ENCODE measurements at regions not wholly inside any gene's neighbourhood (a gene's known extent, or its start where the extent isn't known, plus 50 kb on each side); places are given as distances from the start of the nearest gene placed in this dataset.

- no peak overlapping the region for H3K4me3 Mint-ChIP-seq
- ATAC-seq (no peak), DNase-seq (no peak)
- no peaks in the 10 kb centered on the region for H3K9me3 Mint-ChIP-seq (ENCODE audit: low read depth)
- H3K36me3 Mint-ChIP-seq: no peaks in the 10 kb centered on the region
- H3K27me3 Mint-ChIP-seq: peaks cover 34% of the 10 kb centered on the region
- CTCF ChIA-PET: no interaction called here
- H3K27ac Mint-ChIP-seq: no peak overlapping the region
- H3K4me1 Mint-ChIP-seq: no peaks in the 10 kb centered on the region
Observed at GRCh38 chr16:73545755-73546154, 497.8 kb upstream of the ZFHX3 start.

- CTCF ChIA-PET: no interaction called here
- DNase-seq (no peak), ATAC-seq (no peak)
- Mint-ChIP-seq H3K4me1 (no peaks in the 10 kb centered on the region), H3K27ac (no peak overlapping the region), H3K4me3 (no peak overlapping the region), H3K36me3 (no peaks in the 10 kb centered on the region), H3K27me3 (peaks cover 34% of the 10 kb centered on the region), H3K9me3 (ENCODE audit: low read depth) (no peaks in the 10 kb centered on the region)
Observed at GRCh38 chr16:73545290-73545689, 497.4 kb upstream of the ZFHX3 start.

- CTCF ChIA-PET: no interaction called here
- Mint-ChIP-seq H3K4me1 (no peaks in the 10 kb centered on the region), H3K36me3 (no peaks in the 10 kb centered on the region), H3K27me3 (peaks cover 34% of the 10 kb centered on the region), H3K9me3 (ENCODE audit: low read depth) (no peaks in the 10 kb centered on the region), H3K27ac (no peak overlapping the region), H3K4me3 (no peak overlapping the region)
- no peak for DNase-seq
- ATAC-seq: no peak
Observed at GRCh38 chr16:73544826-73545225, 496.9 kb upstream of the ZFHX3 start.

- CTCF ChIA-PET: no interaction called here
- Mint-ChIP-seq H3K4me1 (no peaks in the 10 kb centered on the region), H3K4me3 (no peak overlapping the region), H3K27me3 (peaks cover 34% of the 10 kb centered on the region), H3K36me3 (no peaks in the 10 kb centered on the region), H3K27ac (no peak overlapping the region), H3K9me3 (ENCODE audit: low read depth) (no peaks in the 10 kb centered on the region)
- no peak for ATAC-seq
- no peak for DNase-seq
Observed at GRCh38 chr16:73543970-73544599, 496.2 kb upstream of the ZFHX3 start.

GRCh38 chr16:73543331-73543969, 495.5 kb upstream of the ZFHX3 start:
- Mint-ChIP-seq H3K9me3 (ENCODE audit: low read depth) (no peaks in the 10 kb centered on the region), H3K36me3 (no peaks in the 10 kb centered on the region), H3K27me3 (peaks cover 34% of the 10 kb centered on the region), H3K4me3 (no peak overlapping the region), H3K4me1 (no peaks in the 10 kb centered on the region), H3K27ac (no peak overlapping the region)
- CTCF ChIA-PET: no interaction called here
- no peak for ATAC-seq
- no peak for DNase-seq

- no peak overlapping the region for H3K27ac Mint-ChIP-seq
- H3K27me3 Mint-ChIP-seq: peaks cover 34% of the 10 kb centered on the region
- DNase-seq (no peak), ATAC-seq (no peak)
- H3K4me1 Mint-ChIP-seq: no peaks in the 10 kb centered on the region
- no peak overlapping the region for H3K4me3 Mint-ChIP-seq
- H3K36me3 Mint-ChIP-seq: no peaks in the 10 kb centered on the region
- no peaks in the 10 kb centered on the region for H3K9me3 Mint-ChIP-seq (ENCODE audit: low read depth)
- CTCF ChIA-PET: no interaction called here
Observed at GRCh38 chr16:73542885-73543284, 495.0 kb upstream of the ZFHX3 start.

- Mint-ChIP-seq H3K4me1 (no peaks in the 10 kb centered on the region), H3K36me3 (no peaks in the 10 kb centered on the region), H3K27me3 (no peaks in the 10 kb centered on the region), H3K9me3 (ENCODE audit: low read depth) (no peaks in the 10 kb centered on the region), H3K27ac (no peak overlapping the region), H3K4me3 (no peak overlapping the region)
- no peak for DNase-seq
- CTCF ChIA-PET: no interaction called here
- ATAC-seq: no peak
Observed at GRCh38 chr16:73537921-73538320, 490.0 kb upstream of the ZFHX3 start.

GRCh38 chr16:73536931-73537330, 489.0 kb upstream of the ZFHX3 start:
- H3K27me3 Mint-ChIP-seq: no peaks in the 10 kb centered on the region
- H3K27ac Mint-ChIP-seq: no peak overlapping the region
- H3K4me1 Mint-ChIP-seq: no peaks in the 10 kb centered on the region
- CTCF ChIA-PET: interaction anchor here (0.7 to 1.1 kb wide), 2 partner anchors 10 to 599 kb away, joined by 3 read pairs; no protein-coding TSS in a partner anchor
- DNase-seq (no peak), ATAC-seq (no peak)
- no peaks in the 10 kb centered on the region for H3K36me3 Mint-ChIP-seq
- peaks cover 2% of the 10 kb centered on the region for H3K9me3 Mint-ChIP-seq (ENCODE audit: low read depth)
- H3K4me3 Mint-ChIP-seq: no peak overlapping the region

- H3K27me3 Mint-ChIP-seq: no peaks in the 10 kb centered on the region
- no peak overlapping the region for H3K27ac Mint-ChIP-seq
- H3K9me3 Mint-ChIP-seq (ENCODE audit: low read depth): peaks cover 2% of the 10 kb centered on the region
- no peak overlapping the region for H3K4me3 Mint-ChIP-seq
- DNase-seq (no peak), ATAC-seq (no peak)
- H3K36me3 Mint-ChIP-seq: no peaks in the 10 kb centered on the region
- CTCF ChIA-PET: no interaction called here
- H3K4me1 Mint-ChIP-seq: no peaks in the 10 kb centered on the region
Observed at GRCh38 chr16:73531021-73531420, 483.1 kb upstream of the ZFHX3 start.

- Mint-ChIP-seq H3K27ac (no peak overlapping the region), H3K4me3 (no peak overlapping the region), H3K4me1 (no peaks in the 10 kb centered on the region), H3K27me3 (no peaks in the 10 kb centered on the region), H3K36me3 (no peaks in the 10 kb centered on the region), H3K9me3 (ENCODE audit: low read depth) (peaks cover 2% of the 10 kb centered on the region)
- CTCF ChIA-PET: no interaction called here
- no peak for ATAC-seq
- no peak for DNase-seq
Observed at GRCh38 chr16:73530529-73530928, 482.6 kb upstream of the ZFHX3 start.

- ATAC-seq: no peak
Observed at GRCh38 chr16:73529303-73530012, 481.5 kb upstream of the ZFHX3 start.

GRCh38 chr16:73527187-73527586, 479.3 kb upstream of the ZFHX3 start:
- no peaks in the 10 kb centered on the region for H3K4me1 Mint-ChIP-seq
- CTCF ChIA-PET: no interaction called here

More at GRCh38 chr16:73529303-73530012, 481.5 kb upstream of the ZFHX3 start:
- Mint-ChIP-seq H3K9me3 (ENCODE audit: low read depth) (peaks cover 2% of the 10 kb centered on the region), H3K4me3 (no peak overlapping the region), H3K4me1 (no peaks in the 10 kb centered on the region), H3K27me3 (no peaks in the 10 kb centered on the region), H3K27ac (no peak overlapping the region), H3K36me3 (no peaks in the 10 kb centered on the region)
- CTCF ChIA-PET: no interaction called here
- DNase-seq: no peak

GRCh38 chr16:73526011-73526804, 478.3 kb upstream of the ZFHX3 start:
- Mint-ChIP-seq H3K27me3 (no peaks in the 10 kb centered on the region), H3K36me3 (no peaks in the 10 kb centered on the region), H3K27ac (no peak overlapping the region), H3K9me3 (ENCODE audit: low read depth) (no peaks in the 10 kb centered on the region), H3K4me1 (no peaks in the 10 kb centered on the region), H3K4me3 (no peak overlapping the region)
- ATAC-seq (no peak), DNase-seq (no peak)
- CTCF ChIA-PET: no interaction called here

More at GRCh38 chr16:73527187-73527586, 479.3 kb upstream of the ZFHX3 start:
- H3K36me3 Mint-ChIP-seq: no peaks in the 10 kb centered on the region
- no peaks in the 10 kb centered on the region for H3K27me3 Mint-ChIP-seq
- no peak for DNase-seq
- H3K27ac Mint-ChIP-seq: no peak overlapping the region
- no peak overlapping the region for H3K4me3 Mint-ChIP-seq
- H3K9me3 Mint-ChIP-seq (ENCODE audit: low read depth): peaks cover under 1% of the 10 kb centered on the region
- no peak for ATAC-seq
